HepG2 (cell line): ENCODE measurements at regions not wholly inside any gene's neighbourhood (a gene's known extent, or its start where the extent isn't known, plus 50 kb on each side); places are given as distances from the start of the nearest gene placed in this dataset.

Experiments
- ATAC-seq: fragments of 200-7000 bp; cut with Tn5 transposase; 3 replicates; pipeline ENCODE4 v1.9.1; 2020; ENCODE audit warnings: mild to moderate bottlenecking, moderate library complexity
- BruUV-seq: library from RNA; stranded (reverse); fragments of 400-500 nt; replicated peaks from 2 replicates; lab custom pipeline; 2021; lab: Mats Ljungman, UMichigan
- CTCF ChIA-PET: fragments of 300-600 bp; formaldehyde crosslinking; extraction: SDS; loops from one replicate; lab custom pipeline; 2021; ENCODE audit warnings: low total read pairs, inconsistent platforms, low intra/inter-chr PET ratio; lab: Yijun Ruan, JAX
- POLR2A ChIA-PET: fragments of 350-600 bp; sonication (Branson Sonifier 250); formaldehyde crosslinking; loops from one replicate; lab custom pipeline; 2020; ENCODE audit warnings: antibody characterized with exemption, inconsistent platforms; lab: Yijun Ruan, JAX
- DNase-seq: peaks from one replicate; pipeline ENCODE4 v3.0.0-alpha.2; 2015; ENCODE audit warnings: low spot score
- FAIRE-seq: peaks from 3 replicates; lab custom pipeline; 2011; peaks lifted over from hg19 to GRCh38; lab: Jason Lieb, UNC
- H2AFZ ChIP-seq: one replicate; pipeline ENCODE4 v1.6.1; 2011; ENCODE audit warnings: low read length, inconsistent platforms
- H3K27ac ChIP-seq: fragments of 300-600 bp; 3 replicates; pipeline ENCODE4 v1.8.0; 2011; ENCODE audit warnings: mixed run types, mild to moderate bottlenecking, mixed read lengths, low read length, inconsistent platforms; ENCODE audit not compliant: insufficient read depth; ENCODE audit errors: extremely low read length
- H3K27me3 ChIP-seq, 2 experiments: fragments of 200-600 bp in 1 of 2; 2 replicates in 1 of 2; 3 replicates in 1 of 2; pipeline versions ENCODE4 v1.6.0 to v1.8.0; 2011; ENCODE audit warnings: low read length in 2 of 2, mild to moderate bottlenecking in 2 of 2, moderate library complexity in 2 of 2, inconsistent platforms in 1 of 2; ENCODE audit not compliant: insufficient read depth in 2 of 2, control insufficient read depth in 1 of 2
- H3K36me3 ChIP-seq, 2 experiments: fragments of 200-600 bp in 1 of 2; replicated peaks in 1 of 2; 2 replicates in 1 of 2; 3 replicates in 1 of 2; pipeline versions ENCODE4 v1.5.1 to v1.8.0; 2011; ENCODE audit warnings: low read length in 2 of 2, inconsistent platforms in 1 of 2; ENCODE audit not compliant: insufficient read depth in 2 of 2, control insufficient read depth in 1 of 2
- H3K4me1 ChIP-seq: 2 replicates; pipeline ENCODE4 v1.5.1; 2012; ENCODE audit warnings: low read length, inconsistent platforms; ENCODE audit not compliant: insufficient read depth
- H3K4me2 ChIP-seq: 2 replicates; pipeline ENCODE4 v1.6.0; 2011; ENCODE audit warnings: low read depth, low read length, inconsistent platforms
- H3K4me3 ChIP-seq, 3 experiments: fragments of 200-600 bp in 1 of 3; sonication (generic), shearing (Covaris generic) in 1 of 3; replicated peaks in 1 of 3; 2 replicates each; pipeline ENCODE4 v1.5.1; 2011 to 2016; ENCODE audit warnings: low read length in 3 of 3, inconsistent platforms in 2 of 3, low read depth in 2 of 3, mild to moderate bottlenecking in 2 of 3, control low read depth in 1 of 3, mixed read lengths in 1 of 3; ENCODE audit not compliant: insufficient read depth in 1 of 3
- H3K79me2 ChIP-seq: one replicate; pipeline ENCODE4 v1.6.1; 2011; ENCODE audit warnings: low read length, inconsistent platforms; ENCODE audit not compliant: insufficient read depth
- H3K9ac ChIP-seq: 2 replicates; pipeline ENCODE4 v1.6.0; 2011; ENCODE audit warnings: mild to moderate bottlenecking, low read depth, low read length, inconsistent platforms; ENCODE audit not compliant: insufficient read depth
- H3K9me3 ChIP-seq: 2 replicates; pipeline ENCODE4 v1.5.1; 2012; ENCODE audit warnings: mild to moderate bottlenecking, low read length
- H4K20me1 ChIP-seq: 2 replicates; pipeline ENCODE4 v1.6.0; 2011; ENCODE audit warnings: inconsistent platforms, mild to moderate bottlenecking, low read length, moderate library complexity; ENCODE audit not compliant: insufficient read depth
- ARID2 ChIP-seq: sonication (generic); formaldehyde crosslinking; IDR thresholded peaks from 2 replicates; pipeline ENCODE4 v1.8.1; 2022; ENCODE audit warnings: mild to moderate bottlenecking, missing genetic modification reagents, borderline replicate concordance
- ARNT ChIP-seq: fragments of 450-650 bp; IDR thresholded peaks from 2 replicates; pipeline ENCODE4 v1.6.1; 2017
- GLI4 ChIP-seq: sonication (generic); formaldehyde crosslinking; IDR thresholded peaks from 2 replicates; pipeline ENCODE4 v1.5.1; 2020; ENCODE audit warnings: missing genetic modification reagents, mild to moderate bottlenecking, moderate library complexity, borderline replicate concordance
- HDAC1 ChIP-seq: sonication (generic); formaldehyde crosslinking; IDR thresholded peaks from 2 replicates; pipeline ENCODE4 v1.5.1; 2020; ENCODE audit warnings: mild to moderate bottlenecking, missing genetic modification reagents
- KDM1A ChIP-seq: IDR thresholded peaks from 2 replicates; pipeline ENCODE4 v1.6.1; 2016; ENCODE audit warnings: missing compliant biosample characterization
- KLF11 ChIP-seq: IDR thresholded peaks from 2 replicates; pipeline ENCODE4 v1.6.1; 2016; ENCODE audit warnings: missing compliant biosample characterization
- MAZ ChIP-seq, 2 experiments: sonication (generic) in 1 of 2; formaldehyde crosslinking in 1 of 2; IDR thresholded peaks; 2 replicates each; pipeline versions ENCODE4 v1.5.0 to v1.6.1; 2012 to 2020; ENCODE audit warnings: low read depth in 2 of 2, mild to moderate bottlenecking in 2 of 2, borderline replicate concordance in 1 of 2, improper control_type of control experiment in 1 of 2, low read length in 1 of 2, missing genetic modification reagents in 1 of 2, moderate library complexity in 1 of 2
- MTERF4 ChIP-seq: sonication (generic); formaldehyde crosslinking; IDR thresholded peaks from 2 replicates; pipeline ENCODE4 v1.8.0; 2023; ENCODE audit warnings: mild to moderate bottlenecking, missing genetic modification reagents
- SNAI1 ChIP-seq: sonication (generic); formaldehyde crosslinking; IDR thresholded peaks from 2 replicates; pipeline ENCODE4 v1.5.0; 2020; ENCODE audit warnings: mild to moderate bottlenecking, missing genetic modification reagents, borderline replicate concordance
- TRAFD1 ChIP-seq: sonication (generic); formaldehyde crosslinking; IDR thresholded peaks from 2 replicates; pipeline ENCODE4 v1.5.1; 2020; ENCODE audit warnings: missing genetic modification reagents, mild to moderate bottlenecking, borderline replicate concordance
- U2AF2 ChIP-seq: fragments of 200-400 bp; formaldehyde crosslinking; IDR thresholded peaks from 2 replicates; pipeline ENCODE4 v1.6.1; 2017; ENCODE audit warnings: low read depth, mild to moderate bottlenecking, low read length
- ZNF275 ChIP-seq: sonication (generic); formaldehyde crosslinking; IDR thresholded peaks from 2 replicates; pipeline ENCODE4 v1.8.0; 2022; ENCODE audit warnings: missing genetic modification reagents, mild to moderate bottlenecking, inconsistent platforms, borderline replicate concordance
- ZNF292 ChIP-seq: sonication (generic); formaldehyde crosslinking; IDR thresholded peaks from 2 replicates; pipeline ENCODE4 v1.8.1; 2022; ENCODE audit warnings: mild to moderate bottlenecking, low read depth, missing genetic modification reagents, borderline replicate concordance
- ZNF33B ChIP-seq: sonication (generic); formaldehyde crosslinking; IDR thresholded peaks from 2 replicates; pipeline ENCODE4 v1.5.1; 2020; ENCODE audit warnings: mild to moderate bottlenecking, missing genetic modification reagents
- ZNF530 ChIP-seq: sonication (generic); formaldehyde crosslinking; IDR thresholded peaks from 2 replicates; pipeline ENCODE4 v1.5.0; 2020; ENCODE audit warnings: low read depth, mild to moderate bottlenecking, missing genetic modification reagents
- ZNF691 ChIP-seq: sonication (generic); formaldehyde crosslinking; IDR thresholded peaks from 2 replicates; pipeline ENCODE4 v1.4.0; 2020; ENCODE audit warnings: missing genetic modification reagents, low read depth, mild to moderate bottlenecking, borderline replicate concordance
- ZNF770 ChIP-seq: sonication (generic); formaldehyde crosslinking; IDR thresholded peaks from 2 replicates; pipeline ENCODE4 v1.5.0; 2020; ENCODE audit warnings: mild to moderate bottlenecking, missing genetic modification reagents
- WGBS: methylation state at CpG from one replicate; pipeline ENCODE4 v1.1.6; 2017; ENCODE audit warnings: low lambda C conversion rate; 5-methylcytosine and 5-hydroxymethylcytosine counted together
- in situ Hi-C: cut with HindIII; loops from 2 replicates; pipeline ENCODE4 v1.10.0; 2017; ENCODE audit warnings: low pct_unique_long_range_greater_than_20kb; ENCODE audit not compliant: extremely low pct_ligation_motif_present
- intact Hi-C: fragments of 100-400 bp; cut with micrococcal nuclease; formaldehyde crosslinking; loops from one replicate; pipeline ENCODE4 v1.10.0; 2022; ENCODE audit not compliant: unreplicated experiment

GRCh38 chr7:13322126-13322525 is 634.7 kb downstream of the ARL4A start (continued):
- TF ChIP-seq ZNF275 (CRISPR knock-in tag) (no peak), ARNT (no peak)

GRCh38 chr7:13327669-13328068 is 640.2 kb downstream of the ARL4A start:
- Histone ChIP-seq H3K27ac (no peak overlapping the region), H4K20me1 (no peaks in the 10 kb centered on the region), H3K36me3 (no peaks in the 10 kb centered on the region), H3K4me1 (no peaks in the 10 kb centered on the region), H3K9me3 (peaks cover 31% of the 10 kb centered on the region), H3K79me2 (no peaks in the 10 kb centered on the region), H2AFZ (no peak overlapping the region), H3K9ac (no peak overlapping the region), H3K27me3 (no peaks in the 10 kb centered on the region), H3K4me3 (no peak overlapping the region), H3K4me2 (no peak overlapping the region)
- intact Hi-C loops = no loop called here
- in situ Hi-C loops = no loop called here
- ATAC-seq (no peak), FAIRE-seq (no peak), DNase-seq (no peak)
- ChIA-PET POLR2A (no interaction called here), CTCF (no interaction called here)
- no TSS peak for BruUV-seq
- WGBS = 0% methylated on average over 1 of the region's 1 CpG
- TF ChIP-seq ZNF530 (CRISPR knock-in tag) = no peak
- TF ChIP-seq MTERF4 (CRISPR knock-in tag) = no peak
- no peak for TF ChIP-seq KLF11 (CRISPR knock-in tag)
- TF ChIP-seq U2AF2 = no peak
- no peak for TF ChIP-seq KDM1A (CRISPR knock-in tag)
- no peak for TF ChIP-seq ZNF691 (CRISPR knock-in tag)
- no peak for TF ChIP-seq SNAI1 (CRISPR knock-in tag)
- TF ChIP-seq ARID2 (CRISPR knock-in tag) = no peak
- TF ChIP-seq ZNF770 (CRISPR knock-in tag) = no peak
- TF ChIP-seq MAZ (IDR thresholded peaks at IDR 0.05; ENCODE audit: borderline replicate concordance, low read depth, low read length) = no peak
- TF ChIP-seq MAZ (CRISPR knock-in tag; IDR thresholded peaks at IDR 0.05; ENCODE audit: low read depth) = no peak
- TF ChIP-seq HDAC1 (CRISPR knock-in tag) = no peak
- no peak for TF ChIP-seq TRAFD1 (CRISPR knock-in tag)
- no peak for TF ChIP-seq GLI4
- TF ChIP-seq ZNF33B = no peak
- TF ChIP-seq ZNF292 (CRISPR knock-in tag) = no peak
